OCI-LY7 (cell line): ENCODE measurements at regions not wholly inside any gene's neighbourhood (a gene's known extent, or its start where the extent isn't known, plus 50 kb on each side); places are given as distances from the start of the nearest gene placed in this dataset.

ENCODE experiments used
- EZH2phosphoT487 ChIP-seq: fragments of 200-600 bp; sonication (generic); IDR thresholded peaks from 2 replicates; pipeline ENCODE4 v1.6.1; 2018; ENCODE audit warnings: low read depth, borderline replicate concordance, mild to moderate bottlenecking, mixed run types, antibody characterized with exemption, low read length, moderate library complexity, mixed read lengths
- TF ChIP-seq, protein P1 (sequence below): fragments of 200-600 bp; sonication (generic); conservative IDR thresholded peaks from 2 replicates; pipeline ENCODE4 v1.5.1; 2014; ENCODE audit warnings: mild to moderate bottlenecking, antibody characterized with exemption, low read length, moderate library complexity, mixed read lengths

- TF ChIP-seq, protein P1, sequence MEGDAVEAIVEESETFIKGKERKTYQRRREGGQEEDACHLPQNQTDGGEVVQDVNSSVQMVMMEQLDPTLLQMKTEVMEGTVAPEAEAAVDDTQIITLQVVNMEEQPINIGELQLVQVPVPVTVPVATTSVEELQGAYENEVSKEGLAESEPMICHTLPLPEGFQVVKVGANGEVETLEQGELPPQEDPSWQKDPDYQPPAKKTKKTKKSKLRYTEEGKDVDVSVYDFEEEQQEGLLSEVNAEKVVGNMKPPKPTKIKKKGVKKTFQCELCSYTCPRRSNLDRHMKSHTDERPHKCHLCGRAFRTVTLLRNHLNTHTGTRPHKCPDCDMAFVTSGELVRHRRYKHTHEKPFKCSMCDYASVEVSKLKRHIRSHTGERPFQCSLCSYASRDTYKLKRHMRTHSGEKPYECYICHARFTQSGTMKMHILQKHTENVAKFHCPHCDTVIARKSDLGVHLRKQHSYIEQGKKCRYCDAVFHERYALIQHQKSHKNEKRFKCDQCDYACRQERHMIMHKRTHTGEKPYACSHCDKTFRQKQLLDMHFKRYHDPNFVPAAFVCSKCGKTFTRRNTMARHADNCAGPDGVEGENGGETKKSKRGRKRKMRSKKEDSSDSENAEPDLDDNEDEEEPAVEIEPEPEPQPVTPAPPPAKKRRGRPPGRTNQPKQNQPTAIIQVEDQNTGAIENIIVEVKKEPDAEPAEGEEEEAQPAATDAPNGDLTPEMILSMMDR: no peak
- no peak for TF ChIP-seq EZH2phosphoT487
These were observed 177.0 kb downstream of the RFC3 start for GRCh38 chr13:33994826-33995502.
